NB4 (cell line): ENCODE measurements at regions not wholly inside any gene's neighbourhood (a gene's known extent, or its start where the extent isn't known, plus 50 kb on each side); places are given as distances from the start of the nearest gene placed in this dataset.

Experiments used
- CTCF ChIP-seq: IDR thresholded peaks from one replicate; pipeline ENCODE4 v1.5.1; 2012; ENCODE audit warnings: low read depth, low read length
- POLR2A ChIP-seq: IDR thresholded peaks from 2 replicates; pipeline ENCODE4 v1.6.1; 2011; ENCODE audit warnings: mild to moderate bottlenecking; ENCODE audit not compliant: insufficient read length; ENCODE audit errors: extremely low read depth

- TF ChIP-seq CTCF: no peak
- no peak for TF ChIP-seq POLR2A
These were observed 102.2 kb downstream of the TNFAIP2 start for GRCh38 chr14:103225476-103225875.
